K562 (cell line): ENCODE measurements at regions not wholly inside any gene's neighbourhood (a gene's known extent, or its start where the extent isn't known, plus 50 kb on each side); places are given as distances from the start of the nearest gene placed in this dataset.

Source experiments
- ATAC-seq: fragments of 200-7000 bp; cut with Tn5 transposase; 3 replicates; pipeline ENCODE4 v1.9.1; 2020; ENCODE audit warnings: moderate library complexity
- BruUV-seq: library from RNA; stranded (reverse); fragments of 400-500 nt; replicated peaks from 2 replicates; lab custom pipeline; 2021; lab: Mats Ljungman, UMichigan
- CTCF ChIA-PET: fragments of 300-600 bp; formaldehyde crosslinking; extraction: SDS; loops from one replicate; lab custom pipeline; 2021; ENCODE audit warnings: low intra/inter-chr PET ratio; lab: Yijun Ruan, JAX
- POLR2A ChIA-PET: fragments of 300-600, 350-650 bp; sonication (Branson Sonifier 250); formaldehyde crosslinking; extraction: SDS; loops from one replicate; lab custom pipeline; 2021; ENCODE audit warnings: antibody characterized with exemption, inconsistent platforms; lab: Yijun Ruan, JAX
- DNase-seq, 4 experiments: peaks; one replicate each; pipeline versions ENCODE4 v3.0.0 to v3.0.0-alpha.2; 2011 to 2018; ENCODE audit warnings: low spot score in 3 of 4, mixed read lengths in 3 of 4; ENCODE audit errors: extremely low read depth in 1 of 4
- FAIRE-seq: peaks from 2 replicates; lab custom pipeline; 2011; peaks lifted over from hg19 to GRCh38; lab: Jason Lieb, UNC
- H2AFZ ChIP-seq: 2 replicates; pipeline ENCODE4 v1.6.0; 2011; ENCODE audit warnings: low read depth, low read length, control low read depth, inconsistent platforms
- H3K27ac ChIP-seq: fragments of 200-600 bp; 3 replicates; pipeline ENCODE4 v1.8.0; 2011; ENCODE audit warnings: low read depth, mild to moderate bottlenecking, control low read depth, inconsistent platforms, low read length, moderate library complexity, mixed read lengths; ENCODE audit errors: extremely low read depth
- H3K27me3 ChIP-seq, 2 experiments: fragments of 300-600 bp in 1 of 2; 2 replicates in 1 of 2; 3 replicates in 1 of 2; pipeline versions ENCODE4 v1.6.0 to v1.8.0; 2011; ENCODE audit warnings: inconsistent platforms in 2 of 2, low read length in 2 of 2, mild to moderate bottlenecking in 1 of 2, mixed read lengths in 1 of 2, moderate library complexity in 1 of 2; ENCODE audit not compliant: control insufficient read depth in 2 of 2, insufficient read depth in 2 of 2
- H3K36me3 ChIP-seq: fragments of 300-600 bp; 3 replicates; pipeline ENCODE4 v1.8.0; 2011; ENCODE audit warnings: mild to moderate bottlenecking, low read length, inconsistent platforms; ENCODE audit not compliant: control insufficient read depth, insufficient read depth
- H3K4me1 ChIP-seq, 2 experiments: fragments of 200-600 bp in 1 of 2; replicated peaks in 1 of 2; 2 replicates in 1 of 2; 3 replicates in 1 of 2; pipeline versions ENCODE4 v1.5.1 to v1.8.0; 2011; ENCODE audit warnings: inconsistent platforms in 2 of 2, low read length in 2 of 2, mild to moderate bottlenecking in 1 of 2, mixed read lengths in 1 of 2, moderate library complexity in 1 of 2; ENCODE audit not compliant: control insufficient read depth in 2 of 2, insufficient read depth in 2 of 2
- H3K4me2 ChIP-seq: 2 replicates; pipeline ENCODE4 v1.6.1; 2011; ENCODE audit warnings: low read length, control low read depth, inconsistent platforms, mixed read lengths; ENCODE audit not compliant: insufficient read depth
- H3K4me3 ChIP-seq: fragments of 200-600 bp; sonication (generic), shearing (Covaris generic); 2 replicates; pipeline ENCODE4 v1.5.1; 2016; ENCODE audit warnings: control low read depth, inconsistent platforms
- H3K79me2 ChIP-seq: fragments of 200-600 bp; 3 replicates; pipeline ENCODE4 v1.8.0; 2011; ENCODE audit warnings: low read length, inconsistent platforms; ENCODE audit not compliant: control insufficient read depth, insufficient read depth
- H3K9ac ChIP-seq, 2 experiments: 2 replicates each; pipeline versions ENCODE4 v1.6.0 to v1.6.1; 2011; ENCODE audit warnings: low read depth in 2 of 2, low read length in 2 of 2, control low read depth in 1 of 2, inconsistent platforms in 1 of 2, mild to moderate bottlenecking in 1 of 2, mixed read lengths in 1 of 2; ENCODE audit not compliant: insufficient read depth in 1 of 2
- H3K9me1 ChIP-seq: one replicate; pipeline ENCODE4 v1.6.0; 2011; ENCODE audit warnings: inconsistent platforms, mild to moderate bottlenecking, low read length, moderate library complexity; ENCODE audit not compliant: control insufficient read depth, insufficient read depth
- H3K9me3 ChIP-seq: replicated peaks from 2 replicates; pipeline ENCODE4 v1.5.1; 2011; ENCODE audit warnings: low read depth, low read length, inconsistent platforms; ENCODE audit not compliant: control insufficient read depth, insufficient read depth
- H4K20me1 ChIP-seq: replicated peaks from 2 replicates; pipeline ENCODE4 v1.6.1; 2011; ENCODE audit warnings: low read length, inconsistent platforms, mixed read lengths; ENCODE audit not compliant: control insufficient read depth, insufficient read depth
- FOS ChIP-seq: IDR thresholded peaks from 3 replicates; pipeline ENCODE4 v1.6.1; 2011; ENCODE audit not compliant: insufficient read length; ENCODE audit errors: extremely low read depth
- GABPA ChIP-seq: fragments of 200-800 bp; sonication (Bioruptor generic); conservative IDR thresholded peaks from 2 replicates; pipeline ENCODE4 v1.6.1; 2016; ENCODE audit warnings: low read depth, missing genetic modification characterization, missing compliant biosample characterization
- GABPB1 ChIP-seq: sonication (generic); formaldehyde crosslinking; IDR thresholded peaks from 2 replicates; pipeline ENCODE4 v1.8.0; 2022; ENCODE audit warnings: mild to moderate bottlenecking, missing genetic modification reagents
- JUNB ChIP-seq: fragments of 450-650 bp; formaldehyde crosslinking; conservative IDR thresholded peaks from 2 replicates; pipeline ENCODE4 v1.4.0; 2020; ENCODE audit warnings: mild to moderate bottlenecking
- KAT2B ChIP-seq: IDR thresholded peaks from one replicate; pipeline ENCODE4 v1.6.1; 2012; ENCODE audit warnings: low read depth, mild to moderate bottlenecking, control low read depth, inconsistent platforms, low read length, moderate library complexity
- KDM5B ChIP-seq: fragments of 200-600 bp; sonication (generic); IDR thresholded peaks from 2 replicates; pipeline ENCODE4 v1.6.1; 2012; ENCODE audit warnings: low read depth, mild to moderate bottlenecking, moderate library complexity, low read length, control low read depth, inconsistent platforms; ENCODE audit not compliant: insufficient replicate concordance
- MTA2 ChIP-seq: fragments of 450-650 bp; IDR thresholded peaks from 2 replicates; pipeline ENCODE4 v1.6.1; 2016; ENCODE audit warnings: low read depth
- NCOA6 ChIP-seq: fragments of 450-650 bp; IDR thresholded peaks from 2 replicates; pipeline ENCODE4 v1.6.1; 2017; ENCODE audit warnings: mild to moderate bottlenecking
- RAD51 ChIP-seq: fragments of 450-650 bp; IDR thresholded peaks from 2 replicates; pipeline ENCODE4 v1.7.1; 2016; ENCODE audit warnings: low read depth, mild to moderate bottlenecking, borderline replicate concordance
- RBM14 ChIP-seq: fragments of 200-400 bp; formaldehyde crosslinking; IDR thresholded peaks from 2 replicates; pipeline ENCODE4 v1.6.1; 2018; ENCODE audit warnings: low read depth, mild to moderate bottlenecking, low read length, moderate library complexity, borderline replicate concordance; ENCODE audit not compliant: insufficient read depth
- SMC3 ChIP-seq: conservative IDR thresholded peaks from 2 replicates; pipeline ENCODE4 v1.6.1; 2011; ENCODE audit warnings: low read depth, low read length, improper control_type of control experiment; ENCODE audit not compliant: insufficient read depth
- ZKSCAN3 ChIP-seq: fragments of 250-450 bp; sonication (Bioruptor Pico); IDR thresholded peaks from 2 replicates; pipeline ENCODE4 v1.4.0; 2020
- ZNF263 ChIP-seq: sonication (generic); formaldehyde crosslinking; IDR thresholded peaks from 2 replicates; pipeline ENCODE4 v1.8.0; 2022; ENCODE audit warnings: mild to moderate bottlenecking, missing genetic modification reagents, borderline replicate concordance
- WGBS: fragments of 100-300 bp; shearing (Covaris generic); methylation state at CpG from one replicate; pipeline ENCODE4 v1.1.6; 2016; ENCODE audit warnings: low coverage, mixed read lengths; ENCODE audit not compliant: insufficient coverage; ENCODE audit errors: missing lambda C conversion rate; 5-methylcytosine and 5-hydroxymethylcytosine counted together
- in situ Hi-C: fragments of 300-500 bp; cut with MboI; formaldehyde crosslinking; loops from 4 replicates; pipeline ENCODE4 v1.15.0; 2018; ENCODE audit warnings: inconsistent platforms, mixed read lengths
- intact Hi-C: fragments of 100-400 bp; cut with micrococcal nuclease; formaldehyde crosslinking; loops from 2 replicates; pipeline ENCODE4 v1.14.2; 2022
- TF ChIP-seq, protein P1 (sequence below), 2 experiments: IDR thresholded peaks; 2 replicates each; pipeline ENCODE4 v1.6.1; 2012; ENCODE audit warnings: improper control_type of control experiment in 2 of 2, low read depth in 2 of 2, low read length in 2 of 2, borderline replicate concordance in 1 of 2

DNA sequence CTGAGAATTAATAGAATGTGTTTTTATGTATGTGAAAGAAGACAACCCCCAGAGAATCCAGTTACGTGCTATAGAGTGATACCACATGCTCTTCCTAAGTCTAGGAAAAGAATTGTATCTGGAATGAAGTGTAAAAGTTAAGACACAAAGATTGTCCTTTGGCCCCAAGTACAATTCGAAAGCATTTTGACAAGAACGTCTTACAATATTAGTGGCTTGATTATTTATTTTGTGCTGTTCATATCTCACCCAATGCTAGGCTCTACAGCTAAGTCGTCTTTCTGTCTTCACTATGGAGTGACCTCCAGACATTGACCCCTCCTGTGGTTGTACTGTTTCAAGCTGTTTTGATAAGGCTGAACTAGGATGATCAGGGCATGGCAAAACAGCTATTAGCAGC, 345.7 kb upstream of the C2CD4B start:
- Histone ChIP-seq H3K79me2 (no peaks in the 10 kb centered on the region), H3K27me3 (peaks cover 0 to 10% of the 10 kb centered on the region in 2 experiments; a peak in 3 of 5 replicates), H3K4me2 (no peak overlapping the region), H3K36me3 (no peaks in the 10 kb centered on the region), H4K20me1 (0 out of 2 replicates have a peak, but pooled peaks cover 3% of the 10 kb centered on the region), H3K4me1 (no peaks in the 10 kb centered on the region), H3K9ac (no peak overlapping the region), H3K4me3 (no peak overlapping the region), H2AFZ (no peak overlapping the region), H3K9me3 (no peaks in the 10 kb centered on the region), H3K9me1 (no peaks in the 10 kb centered on the region), H3K27ac (no peak overlapping the region)
- DNase-seq, result no peak
- WGBS, result 0% methylated on average over 4 of the region's 4 CpGs
- ChIA-PET CTCF (no interaction called here), POLR2A (interaction anchor here (0.7 to 1.1 kb wide), 2 partner anchors 14 to 296 kb away, joined by 3 read pairs; no protein-coding TSS in a partner anchor)
- BruUV-seq, result no TSS peak
- in situ Hi-C loops (no loop called here), intact Hi-C loops (no loop called here)
- no peak for ATAC-seq
- FAIRE-seq, result no peak
- TF ChIP-seq MTA2 (no peak), NCOA6 (no peak), JUNB (CRISPR knock-in tag) (no peak)

DNA sequence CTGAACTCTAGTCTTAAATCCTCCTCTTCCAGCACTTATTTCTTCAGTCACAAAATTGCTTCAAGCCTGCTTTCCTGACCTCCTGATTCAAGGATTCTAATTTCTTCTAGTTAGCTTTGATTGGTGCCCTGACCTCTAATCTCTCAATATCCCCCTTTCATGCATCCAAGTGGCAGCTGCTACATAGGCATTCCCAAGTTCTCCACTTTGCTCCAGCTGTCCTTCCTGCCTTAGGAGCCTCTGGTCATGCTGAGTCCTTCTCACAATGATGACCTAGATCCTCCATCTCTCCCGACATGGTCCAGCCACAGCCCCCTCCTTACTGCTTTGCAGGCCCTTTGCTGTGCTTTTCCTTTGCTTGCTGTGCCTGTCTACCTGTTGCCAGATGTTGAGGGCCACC, 347.8 kb upstream of the C2CD4B start:
- Histone ChIP-seq H4K20me1 (0 out of 2 replicates have a peak, but pooled peaks cover 3% of the 10 kb centered on the region), H3K9me1 (no peaks in the 10 kb centered on the region), H3K36me3 (no peaks in the 10 kb centered on the region), H2AFZ (no peak overlapping the region), H3K4me1 (no peaks in the 10 kb centered on the region), H3K4me3 (no peak overlapping the region), H3K27me3 (peaks cover 0 to 10% of the 10 kb centered on the region in 2 experiments; a peak in 3 of 5 replicates), H3K9ac (no peak overlapping the region), H3K9me3 (no peaks in the 10 kb centered on the region), H3K27ac (no peak overlapping the region), H3K4me2 (no peak overlapping the region), H3K79me2 (no peaks in the 10 kb centered on the region)
- intact Hi-C loops (no loop called here), in situ Hi-C loops (no loop called here)
- DNase-seq (no peak), FAIRE-seq (no peak), ATAC-seq (no peak)
- no TSS peak for BruUV-seq
- 0% methylated on average over 1 of the region's 1 CpG for WGBS
- ChIA-PET CTCF (no interaction called here), POLR2A (no interaction called here)
- TF ChIP-seq ZKSCAN3, result no peak
- TF ChIP-seq, protein P1, sequence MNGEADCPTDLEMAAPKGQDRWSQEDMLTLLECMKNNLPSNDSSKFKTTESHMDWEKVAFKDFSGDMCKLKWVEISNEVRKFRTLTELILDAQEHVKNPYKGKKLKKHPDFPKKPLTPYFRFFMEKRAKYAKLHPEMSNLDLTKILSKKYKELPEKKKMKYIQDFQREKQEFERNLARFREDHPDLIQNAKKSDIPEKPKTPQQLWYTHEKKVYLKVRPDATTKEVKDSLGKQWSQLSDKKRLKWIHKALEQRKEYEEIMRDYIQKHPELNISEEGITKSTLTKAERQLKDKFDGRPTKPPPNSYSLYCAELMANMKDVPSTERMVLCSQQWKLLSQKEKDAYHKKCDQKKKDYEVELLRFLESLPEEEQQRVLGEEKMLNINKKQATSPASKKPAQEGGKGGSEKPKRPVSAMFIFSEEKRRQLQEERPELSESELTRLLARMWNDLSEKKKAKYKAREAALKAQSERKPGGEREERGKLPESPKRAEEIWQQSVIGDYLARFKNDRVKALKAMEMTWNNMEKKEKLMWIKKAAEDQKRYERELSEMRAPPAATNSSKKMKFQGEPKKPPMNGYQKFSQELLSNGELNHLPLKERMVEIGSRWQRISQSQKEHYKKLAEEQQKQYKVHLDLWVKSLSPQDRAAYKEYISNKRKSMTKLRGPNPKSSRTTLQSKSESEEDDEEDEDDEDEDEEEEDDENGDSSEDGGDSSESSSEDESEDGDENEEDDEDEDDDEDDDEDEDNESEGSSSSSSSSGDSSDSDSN (IDR thresholded peaks at IDR 0.05; ENCODE audit: borderline replicate concordance in 1 of 2, low read depth in 2 of 2, low read length in 2 of 2), result no peak
- no peak for TF ChIP-seq RAD51
- TF ChIP-seq SMC3, result no peak
- no peak for TF ChIP-seq GABPB1 (CRISPR knock-in tag)
- no peak for TF ChIP-seq KDM5B
- no peak for TF ChIP-seq FOS
- no peak for TF ChIP-seq KAT2B
- no peak for TF ChIP-seq RBM14
- TF ChIP-seq ZNF263 (CRISPR knock-in tag), result no peak
- no peak for TF ChIP-seq GABPA (tag)
